Osteocyte (in vitro differentiated cells): ENCODE measurements at regions not wholly inside any gene's neighbourhood (a gene's known extent, or its start where the extent isn't known, plus 50 kb on each side); places are given as distances from the start of the nearest gene placed in this dataset.

Experiments
- DNase-seq: peaks from one replicate; pipeline ENCODE4 v3.0.0; 2021; ENCODE audit warnings: mixed read lengths; ENCODE audit not compliant: unreplicated experiment; ENCODE audit errors: extremely low spot score
- H3K27ac Mint-ChIP-seq: one replicate; pipeline ENCODE4 v1.8.0; 2021; ENCODE audit warnings: mild to moderate bottlenecking, mixed read lengths; ENCODE audit not compliant: unreplicated experiment
- H3K27me3 Mint-ChIP-seq: one replicate; pipeline ENCODE4 v1.8.0; 2021; ENCODE audit warnings: mixed read lengths; ENCODE audit not compliant: unreplicated experiment
- H3K36me3 Mint-ChIP-seq: one replicate; pipeline ENCODE4 v1.8.0; 2021; ENCODE audit warnings: mixed read lengths; ENCODE audit not compliant: unreplicated experiment
- H3K4me1 Mint-ChIP-seq: one replicate; pipeline ENCODE4 v1.8.0; 2021; ENCODE audit warnings: mixed read lengths; ENCODE audit not compliant: unreplicated experiment
- H3K4me3 Mint-ChIP-seq: one replicate; pipeline ENCODE4 v1.8.0; 2021; ENCODE audit warnings: mild to moderate bottlenecking, moderate library complexity, mixed read lengths; ENCODE audit not compliant: unreplicated experiment
- H3K9me3 Mint-ChIP-seq: one replicate; pipeline ENCODE4 v1.8.0; 2021; ENCODE audit warnings: mixed read lengths; ENCODE audit not compliant: unreplicated experiment
- CTCF ChIP-seq: fragments of 200-600 bp; sonication (generic); IDR thresholded peaks from 2 replicates; pipeline ENCODE4 v1.5.0; 2021; ENCODE audit warnings: antibody characterized with exemption, mild to moderate bottlenecking, moderate library complexity

GRCh38 chr2:18119883-18120282, 241.4 kb downstream of the KCNS3 start:
- TF ChIP-seq CTCF: no peak
- no peaks in the 10 kb centered on the region for H3K4me1 Mint-ChIP-seq
- H3K27me3 Mint-ChIP-seq: no peaks in the 10 kb centered on the region
- no peaks in the 10 kb centered on the region for H3K9me3 Mint-ChIP-seq
- DNase-seq: no peak
- no peak overlapping the region for H3K4me3 Mint-ChIP-seq
- H3K27ac Mint-ChIP-seq: no peak overlapping the region
- H3K36me3 Mint-ChIP-seq: no peaks in the 10 kb centered on the region

DNA sequence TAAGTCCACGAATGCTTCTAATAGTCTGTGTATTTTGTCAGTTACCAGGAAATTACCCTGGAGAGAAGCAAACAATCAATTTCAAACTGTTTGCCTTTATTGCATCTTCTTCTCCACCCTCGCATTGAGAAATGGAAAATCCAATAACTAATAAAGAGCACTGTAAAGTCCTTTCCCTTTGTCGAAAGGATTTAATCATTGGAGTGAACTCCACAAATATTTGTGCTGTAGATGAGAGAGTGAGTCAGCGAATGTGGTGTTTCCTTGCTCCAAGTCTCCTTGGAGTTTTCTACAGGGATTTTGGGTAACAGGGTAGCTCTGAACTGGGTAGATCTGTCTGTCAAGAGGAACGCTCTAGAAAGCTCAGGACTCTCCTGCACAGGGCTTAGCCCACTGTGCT, 240.2 kb downstream of the KCNS3 start:
- no peak for DNase-seq
- Mint-ChIP-seq H3K4me1 (no peaks in the 10 kb centered on the region), H3K9me3 (no peaks in the 10 kb centered on the region), H3K27ac (no peak overlapping the region), H3K27me3 (no peaks in the 10 kb centered on the region), H3K4me3 (no peak overlapping the region), H3K36me3 (no peaks in the 10 kb centered on the region)
- TF ChIP-seq CTCF: no peak

DNA sequence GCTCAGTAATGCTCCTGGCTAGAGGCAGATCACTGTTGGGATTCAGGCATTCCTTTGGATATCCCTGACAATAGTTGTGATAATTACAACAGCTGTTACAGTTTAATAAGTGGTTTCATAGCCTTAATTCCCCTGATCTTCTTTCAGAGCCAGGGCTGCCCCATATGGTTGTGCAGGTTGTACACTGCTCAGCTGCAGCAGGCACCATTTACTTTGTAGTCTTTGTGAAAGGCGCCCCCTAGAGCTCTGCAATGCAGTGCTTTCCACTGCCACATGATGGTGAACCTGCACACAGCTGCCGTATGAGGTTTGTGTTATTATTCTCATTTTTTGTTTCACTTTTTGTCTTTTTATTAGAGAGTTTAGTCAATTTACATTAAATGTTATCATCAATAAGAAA, 239.1 kb downstream of the KCNS3 start:
- H3K27me3 Mint-ChIP-seq: no peaks in the 10 kb centered on the region
- H3K4me3 Mint-ChIP-seq: no peak overlapping the region
- TF ChIP-seq CTCF: peak; percentile 23
- no peaks in the 10 kb centered on the region for H3K36me3 Mint-ChIP-seq
- no peaks in the 10 kb centered on the region for H3K9me3 Mint-ChIP-seq
- no peak for DNase-seq
- no peak overlapping the region for H3K27ac Mint-ChIP-seq
- no peaks in the 10 kb centered on the region for H3K4me1 Mint-ChIP-seq

DNA sequence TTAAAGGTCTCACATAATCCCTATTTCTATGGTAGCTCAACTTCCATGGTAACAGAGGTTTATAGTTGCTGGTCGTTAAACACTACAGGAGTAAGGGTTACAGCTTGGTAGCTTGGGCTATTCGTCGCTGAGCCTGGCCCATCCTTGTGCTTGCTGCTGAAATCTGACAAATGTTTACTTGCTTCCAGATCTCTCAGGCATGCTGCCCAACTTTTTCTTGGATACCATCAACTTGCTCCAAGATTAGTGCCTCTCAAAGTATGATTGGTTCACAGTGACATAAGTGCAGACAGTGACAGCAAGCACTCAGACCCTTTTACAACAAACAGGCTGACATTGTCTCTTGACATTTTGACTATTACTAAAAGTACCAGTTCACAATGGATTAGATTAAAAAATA, 231.8 kb downstream of the KCNS3 start:
- Mint-ChIP-seq H3K27me3 (peaks cover 4% of the 10 kb centered on the region), H3K4me1 (no peaks in the 10 kb centered on the region), H3K36me3 (no peaks in the 10 kb centered on the region), H3K9me3 (no peaks in the 10 kb centered on the region), H3K27ac (no peak overlapping the region), H3K4me3 (no peak overlapping the region)
- no peak for DNase-seq
- TF ChIP-seq CTCF: no peak

DNA sequence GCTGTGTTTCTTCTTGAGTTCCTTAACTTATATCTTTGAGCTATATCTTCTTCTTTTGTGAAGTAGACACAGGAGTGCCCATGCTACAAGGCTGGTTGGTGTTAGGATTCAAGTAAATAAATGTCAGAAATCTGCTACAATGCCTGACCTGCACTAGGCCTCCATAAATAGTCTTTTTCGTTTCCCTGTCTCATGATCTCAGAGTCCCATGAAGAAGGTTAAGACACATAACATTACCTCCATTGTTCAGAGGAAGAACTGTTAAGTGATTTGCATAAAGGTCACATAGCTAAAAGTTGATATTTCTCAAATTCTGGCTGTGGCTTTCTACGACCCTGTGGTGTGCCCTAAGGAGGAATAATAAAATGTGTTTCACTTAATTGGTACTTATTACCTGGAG, 228.4 kb downstream of the KCNS3 start:
- Mint-ChIP-seq H3K9me3 (no peaks in the 10 kb centered on the region), H3K4me1 (no peaks in the 10 kb centered on the region), H3K36me3 (no peaks in the 10 kb centered on the region), H3K27me3 (peaks cover 4% of the 10 kb centered on the region), H3K27ac (no peak overlapping the region), H3K4me3 (no peak overlapping the region)
- no peak for DNase-seq
- TF ChIP-seq CTCF: no peak
